ENCODE measurements at regions not wholly inside any gene's neighbourhood (a gene's known extent, or its start where the extent isn't known, plus 50 kb on each side); places are given as distances from the start of the nearest gene placed in this dataset.

DNA sequence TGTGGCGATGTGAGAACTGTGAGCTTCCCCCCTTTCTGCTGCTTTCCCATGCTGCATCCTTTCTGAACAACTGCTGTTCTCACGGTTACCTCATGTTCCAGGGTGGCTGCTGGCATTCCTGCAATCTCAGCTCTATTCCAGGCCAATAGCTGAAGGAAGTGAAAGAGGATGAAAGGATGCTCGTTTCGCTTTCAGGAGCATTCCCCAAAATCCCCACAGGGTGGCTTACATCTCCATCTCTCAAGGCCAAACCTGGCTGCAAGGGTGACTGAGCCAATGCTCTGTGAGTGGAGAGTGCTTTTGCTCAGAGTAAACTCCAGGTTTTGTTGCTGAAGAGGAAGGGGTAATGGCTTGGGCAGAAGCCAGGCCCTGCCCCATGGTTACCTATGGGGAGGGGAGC, 848.2 kb downstream of the BRD1 start:
- peak; percentile 10 for DNase-seq

DNA sequence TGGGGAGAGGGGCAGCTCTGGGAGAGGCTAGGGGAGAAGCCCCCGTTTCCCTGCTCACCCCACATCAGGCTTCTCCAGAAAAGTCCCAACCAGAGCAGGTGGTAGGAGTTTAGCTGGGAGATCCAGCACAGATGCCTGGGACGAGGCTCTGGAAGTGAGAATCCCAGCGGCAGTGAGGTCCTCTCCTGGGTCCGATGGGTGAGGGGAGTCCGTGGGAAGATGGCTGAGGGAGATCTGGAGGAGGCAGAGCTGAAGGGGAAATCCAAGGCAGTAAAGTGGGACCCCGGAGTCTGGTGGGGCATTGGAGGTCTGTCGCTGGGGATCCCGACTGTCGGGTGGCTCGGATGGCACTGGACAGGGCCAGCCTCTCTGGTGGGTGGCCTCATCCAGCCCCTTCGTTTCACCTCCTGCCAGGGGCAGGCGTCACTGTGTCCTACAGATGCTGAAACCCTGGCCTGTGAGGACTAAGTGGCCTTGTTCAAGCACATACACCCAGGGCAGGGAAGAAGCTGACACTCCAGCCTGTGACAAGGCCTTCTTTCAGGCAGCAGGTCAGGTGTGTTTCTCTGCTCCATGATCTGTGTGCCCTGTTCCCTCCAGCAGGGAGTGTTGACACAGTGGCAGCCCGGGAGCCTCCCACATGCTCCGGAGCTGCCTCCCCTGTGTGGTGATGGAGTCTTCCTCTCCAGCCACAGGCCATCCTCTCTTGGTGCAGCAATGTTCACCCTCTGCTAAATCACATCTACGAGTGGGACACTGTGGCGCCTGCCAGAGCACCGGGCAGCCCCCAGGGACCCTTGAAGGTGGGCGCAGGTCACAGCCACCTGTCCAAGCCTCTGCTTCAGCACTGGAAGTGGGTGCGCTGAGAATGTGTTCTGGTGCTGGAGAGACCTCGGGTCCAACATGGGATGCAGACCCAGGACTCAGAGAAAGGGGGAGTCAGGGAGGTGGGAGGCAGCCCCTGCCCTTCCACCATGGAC, 850.8 kb downstream of the BRD1 start:
- DNase-seq: no peak

DNA sequence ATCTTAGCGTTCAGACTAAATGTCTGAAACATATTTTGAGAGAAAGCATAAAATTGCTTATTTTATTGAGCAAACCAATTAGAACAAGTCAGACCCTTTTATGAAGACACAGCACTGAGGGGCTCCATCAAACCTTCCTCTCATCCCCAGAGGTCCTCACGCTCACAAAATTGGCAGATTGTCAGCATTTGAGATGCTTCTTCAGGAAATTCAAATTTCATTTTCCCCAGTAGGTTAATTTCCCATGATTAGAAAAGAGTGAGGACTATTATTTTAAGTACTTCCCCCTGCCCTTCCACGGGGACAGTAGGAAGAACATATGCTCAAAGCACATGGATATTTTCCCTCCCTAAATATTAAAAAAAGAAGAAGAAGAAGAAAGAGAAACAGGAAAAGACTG, 851.8 kb downstream of the BRD1 start:
- no peak for DNase-seq

DNA sequence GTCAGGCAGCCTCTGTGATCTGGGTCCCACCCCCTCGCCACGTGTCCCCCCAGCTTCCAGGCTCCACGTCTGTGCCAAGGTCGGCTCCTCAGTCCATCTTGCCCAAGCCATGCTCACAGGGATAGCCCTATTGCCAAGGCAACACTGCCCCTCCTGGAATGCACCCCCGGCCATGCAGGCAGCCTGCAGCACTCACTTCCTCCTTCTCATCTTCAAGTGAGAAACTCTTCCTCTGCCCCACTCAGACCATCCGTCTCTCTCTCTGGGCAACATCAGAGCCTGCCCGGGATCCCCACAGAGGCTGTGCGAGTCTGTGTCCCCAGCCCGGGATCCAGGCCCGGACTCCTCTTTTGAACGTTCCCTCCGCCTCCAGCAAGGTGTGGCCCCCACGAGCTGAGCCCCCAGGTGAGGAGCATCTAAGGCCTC, 852.3 kb downstream of the BRD1 start:
- DNase-seq: no peak

DNA sequence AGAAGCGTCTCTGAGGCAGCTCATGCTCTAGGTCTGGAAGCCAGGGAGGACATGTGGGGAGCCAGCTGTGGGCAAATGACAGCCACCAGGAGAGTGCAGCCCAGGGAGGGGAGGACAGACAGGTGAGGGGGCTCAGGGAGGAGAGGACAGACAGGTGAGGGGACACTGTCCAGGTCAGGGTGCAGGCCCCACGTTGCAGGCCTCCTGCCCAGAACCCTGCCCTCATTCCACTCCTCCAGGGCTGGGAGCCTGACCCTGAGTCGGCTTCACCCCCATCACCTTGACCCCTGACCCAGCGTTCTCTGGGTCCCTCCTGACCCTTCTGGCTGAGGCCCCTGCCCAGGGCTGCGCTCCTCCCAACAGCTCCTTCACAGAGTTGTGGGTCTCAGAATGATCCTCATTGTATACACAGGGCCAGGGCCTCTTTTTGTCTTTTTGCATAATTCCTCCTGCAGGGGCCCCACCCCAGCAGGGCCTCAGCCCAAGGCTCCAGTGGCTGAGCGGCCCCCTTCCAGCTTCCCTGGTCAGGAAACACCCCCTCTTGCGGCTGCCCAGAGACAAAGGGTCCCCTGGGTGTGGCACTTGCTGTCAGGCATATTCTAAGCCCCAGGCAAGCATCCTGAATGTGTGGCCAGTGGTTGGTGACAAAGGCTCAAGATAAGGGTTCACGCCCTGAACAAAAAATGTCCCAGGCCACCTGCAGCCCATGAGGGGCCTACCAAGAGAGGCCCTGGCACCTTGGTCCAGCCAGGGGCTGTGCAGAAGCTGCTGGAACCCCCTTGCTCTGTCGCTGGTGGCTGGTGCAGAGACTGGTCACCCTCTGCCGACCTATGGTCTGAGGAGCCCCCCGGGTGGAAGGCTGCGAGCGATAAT, 853.0 kb downstream of the BRD1 start:
- no peak for DNase-seq

DNA sequence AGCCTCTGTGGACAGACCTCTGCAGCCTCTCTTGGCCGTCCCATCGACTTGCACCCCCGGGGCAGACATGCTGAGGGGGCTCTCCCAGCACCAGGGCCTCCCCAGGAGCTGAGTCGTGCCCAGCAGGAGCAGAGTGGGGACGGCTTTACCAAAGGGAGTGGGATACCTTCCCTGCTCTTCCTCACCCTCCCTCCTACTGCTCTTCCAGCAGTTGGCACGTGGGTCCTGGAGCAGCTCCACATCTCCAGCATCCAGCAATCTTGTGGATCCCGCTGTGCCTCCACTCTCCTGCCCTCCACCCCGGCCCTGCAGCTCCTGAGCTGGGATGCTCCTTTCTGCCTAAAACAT, 854.0 kb downstream of the BRD1 start:
- no peak for DNase-seq

DNA sequence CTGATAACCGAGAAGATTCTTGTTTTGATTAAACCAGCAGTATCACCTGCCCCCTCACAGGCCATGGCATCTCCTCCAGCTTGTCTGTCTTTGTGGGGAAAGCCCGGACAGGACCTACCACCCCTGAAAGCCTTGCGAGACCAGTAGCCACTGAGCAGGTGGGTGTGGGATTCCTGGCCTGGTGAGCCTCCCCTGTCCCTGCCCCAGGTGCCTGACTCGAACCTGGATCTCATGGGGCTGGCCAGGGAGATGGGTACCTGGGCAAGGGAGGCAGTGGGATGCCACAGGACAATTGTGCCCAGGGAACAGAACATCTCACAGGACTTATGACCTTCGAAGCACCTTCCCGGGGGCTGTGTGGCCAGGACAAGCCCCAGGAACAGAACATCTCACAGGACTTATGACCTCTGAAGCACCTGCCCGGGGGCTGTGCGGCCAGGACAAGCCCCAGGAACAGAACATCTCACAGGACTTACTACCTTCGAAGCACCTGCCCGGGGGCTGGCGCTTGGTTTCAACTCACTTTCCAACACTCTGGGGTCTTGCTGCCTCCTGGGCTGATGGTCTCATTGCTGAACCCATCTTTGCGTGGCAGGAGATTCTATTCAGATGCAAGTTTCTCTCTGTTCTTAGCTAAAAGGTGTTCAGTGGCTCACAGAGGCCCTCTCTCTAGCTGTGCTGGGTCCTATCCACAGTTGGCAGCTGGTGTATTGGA, 854.5 kb downstream of the BRD1 start:
- no peak for DNase-seq

DNA sequence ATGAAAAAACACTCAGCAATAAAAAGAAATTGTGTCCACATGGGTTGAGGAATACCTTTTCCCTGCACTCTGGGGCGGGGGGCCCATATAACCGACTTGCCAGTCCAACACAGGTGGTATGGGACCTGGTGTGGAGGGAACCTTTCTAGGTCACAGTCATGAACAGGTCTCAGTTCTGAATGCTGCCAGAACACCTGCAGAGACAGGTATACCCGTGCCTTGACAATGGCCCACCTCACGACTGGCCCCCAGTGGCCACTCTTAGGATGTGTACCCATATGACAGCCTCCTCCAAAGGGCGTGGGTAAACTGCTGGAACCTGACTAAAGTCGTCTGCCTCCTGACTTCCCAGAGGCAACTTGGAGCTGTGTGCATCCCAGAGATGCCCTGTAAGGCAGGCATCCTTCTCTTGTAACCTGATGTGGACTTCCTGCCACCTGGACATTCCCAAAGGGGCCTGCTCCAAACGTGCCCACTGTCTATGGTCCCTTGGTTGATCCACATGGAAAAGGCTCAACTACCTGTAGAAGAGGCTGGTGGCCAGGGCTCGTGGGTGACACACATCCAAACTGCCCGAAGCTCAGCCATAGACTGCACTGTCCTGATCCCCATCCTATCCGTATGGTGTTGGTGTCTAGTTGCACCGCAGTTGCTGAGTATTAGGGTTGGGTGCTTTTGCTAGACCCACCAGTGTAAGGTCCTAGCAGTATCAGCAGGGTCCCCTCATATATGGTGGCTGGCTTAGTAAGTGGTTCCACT, 859.3 kb downstream of the BRD1 start:
- no peak for DNase-seq

DNA sequence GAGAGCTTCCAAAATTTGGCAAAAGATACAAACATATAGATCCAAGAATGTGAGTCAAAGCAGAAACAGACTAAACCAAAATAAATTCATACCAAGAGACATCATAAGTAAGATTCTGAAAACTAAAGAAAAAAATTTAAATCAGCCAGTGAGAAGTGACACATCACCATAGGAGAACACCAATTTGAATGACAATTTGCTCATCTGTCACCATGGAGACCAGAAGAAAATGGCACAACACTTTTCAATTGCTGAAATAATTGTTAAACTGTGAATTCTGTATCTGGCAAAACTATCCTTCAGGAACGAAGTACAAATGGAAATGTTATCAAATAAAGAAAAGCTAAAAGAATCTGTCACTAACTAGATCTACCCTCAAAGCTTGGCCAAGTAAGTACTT, 864.3 kb downstream of the BRD1 start:
- no peak for DNase-seq

DNA sequence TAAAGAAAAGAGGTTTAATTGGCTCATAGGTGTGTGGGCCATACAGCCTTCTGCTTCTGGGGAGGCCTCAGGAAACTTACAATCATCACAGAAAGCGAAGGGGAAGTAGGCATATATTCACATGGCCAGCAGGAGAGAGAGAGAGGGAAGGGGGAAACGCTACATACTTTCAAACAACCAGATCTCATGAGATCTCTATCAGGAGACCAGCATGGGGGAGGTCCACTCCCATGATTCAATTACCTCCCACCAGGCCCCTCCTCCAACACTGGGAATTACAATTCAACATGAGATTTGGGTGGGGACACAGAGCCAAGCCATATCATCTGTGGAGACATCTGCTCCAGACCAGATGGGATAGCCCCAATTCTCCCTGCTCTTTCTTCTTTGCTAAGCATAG, 866.0 kb downstream of the BRD1 start:
- DNase-seq: no peak

DNA sequence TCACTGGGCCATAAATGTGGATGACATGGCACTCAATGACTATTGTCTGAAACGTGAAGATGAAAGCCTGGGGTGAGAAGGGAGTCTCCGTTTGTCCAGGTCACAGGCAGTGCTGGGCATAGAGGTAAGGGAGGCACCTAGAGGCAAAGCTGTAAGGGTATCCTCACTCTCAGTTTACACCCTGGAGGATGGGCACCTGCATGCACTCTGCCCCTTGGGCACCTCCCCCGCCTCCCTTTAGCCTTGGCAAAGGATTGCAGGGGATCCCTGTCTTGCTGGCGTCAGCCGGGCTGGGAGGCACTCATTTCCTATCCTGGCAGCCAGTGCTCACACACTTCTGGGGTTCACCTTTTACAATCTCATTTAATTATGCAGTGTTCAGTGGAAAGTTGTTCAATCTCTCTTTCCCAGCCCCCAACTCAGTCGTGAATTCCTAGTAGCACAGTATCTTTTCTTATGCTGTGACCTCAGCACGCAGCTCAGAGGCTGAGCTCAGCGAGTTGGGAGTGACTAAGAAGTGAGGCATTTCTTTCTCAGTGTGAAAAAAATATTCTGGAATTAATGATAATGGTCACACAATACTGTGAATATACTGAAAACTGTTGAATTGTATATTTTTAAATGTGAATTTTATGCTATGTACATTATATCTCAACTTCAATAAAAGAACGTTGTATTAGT, 866.6 kb downstream of the BRD1 start:
- DNase-seq: no peak

DNA sequence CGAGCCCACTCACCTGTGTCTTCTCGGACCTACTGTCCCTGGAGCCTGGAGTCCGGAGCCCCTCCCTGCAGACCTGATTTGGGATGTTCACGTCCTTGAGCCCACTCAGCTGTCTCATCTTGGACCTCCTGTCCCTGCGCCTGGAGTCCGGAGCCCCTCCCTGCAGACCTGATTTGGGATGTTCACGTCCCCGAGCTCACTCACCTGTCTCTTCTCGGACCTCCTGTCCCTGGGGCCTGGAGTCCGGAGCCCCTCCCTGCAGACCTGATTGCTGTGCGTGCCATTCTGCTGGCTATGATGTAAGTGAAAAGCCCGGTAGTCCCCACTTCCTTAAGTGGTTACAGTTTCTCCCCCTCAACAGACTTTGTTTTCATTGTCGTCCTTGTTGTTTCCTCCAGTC, 867.1 kb downstream of the BRD1 start:
- DNase-seq: no peak

DNA sequence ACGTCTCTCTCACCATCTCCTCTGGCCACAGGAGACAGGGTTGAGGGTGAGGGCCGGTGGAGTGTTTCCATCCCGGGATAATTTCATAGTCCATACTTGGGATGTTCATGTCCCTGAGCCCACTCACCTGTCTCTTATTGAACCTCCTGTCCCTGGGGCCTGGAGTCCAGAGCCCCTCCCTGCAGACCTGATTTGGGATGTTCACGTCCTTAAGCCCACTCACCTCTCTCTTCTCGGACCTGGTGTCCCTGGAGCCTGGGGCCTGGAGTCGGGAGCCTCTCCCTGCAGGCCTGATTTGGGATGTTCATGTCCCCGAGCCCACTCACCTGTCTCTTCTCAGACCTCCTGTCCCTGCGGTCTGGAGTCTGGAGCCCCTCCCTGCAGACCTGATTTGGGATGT, 868.2 kb downstream of the BRD1 start:
- DNase-seq: no peak

DNA sequence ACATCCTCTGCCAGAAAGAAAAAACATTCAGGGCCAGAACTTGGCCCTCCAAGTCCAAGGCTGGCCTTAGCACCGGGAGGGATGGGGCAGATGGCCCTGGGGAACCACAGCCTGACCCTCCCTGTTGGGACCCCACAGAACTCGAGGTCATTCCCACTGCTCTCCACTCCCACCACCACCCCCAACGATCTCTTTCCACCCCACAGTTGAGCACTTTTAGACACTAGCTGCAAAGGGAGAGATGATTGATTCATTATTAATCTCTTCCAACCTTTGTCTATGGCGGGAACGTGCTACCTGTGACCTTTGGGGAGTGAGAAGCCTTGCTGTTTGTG, 869.7 kb downstream of the BRD1 start:
- no peak for DNase-seq

DNA sequence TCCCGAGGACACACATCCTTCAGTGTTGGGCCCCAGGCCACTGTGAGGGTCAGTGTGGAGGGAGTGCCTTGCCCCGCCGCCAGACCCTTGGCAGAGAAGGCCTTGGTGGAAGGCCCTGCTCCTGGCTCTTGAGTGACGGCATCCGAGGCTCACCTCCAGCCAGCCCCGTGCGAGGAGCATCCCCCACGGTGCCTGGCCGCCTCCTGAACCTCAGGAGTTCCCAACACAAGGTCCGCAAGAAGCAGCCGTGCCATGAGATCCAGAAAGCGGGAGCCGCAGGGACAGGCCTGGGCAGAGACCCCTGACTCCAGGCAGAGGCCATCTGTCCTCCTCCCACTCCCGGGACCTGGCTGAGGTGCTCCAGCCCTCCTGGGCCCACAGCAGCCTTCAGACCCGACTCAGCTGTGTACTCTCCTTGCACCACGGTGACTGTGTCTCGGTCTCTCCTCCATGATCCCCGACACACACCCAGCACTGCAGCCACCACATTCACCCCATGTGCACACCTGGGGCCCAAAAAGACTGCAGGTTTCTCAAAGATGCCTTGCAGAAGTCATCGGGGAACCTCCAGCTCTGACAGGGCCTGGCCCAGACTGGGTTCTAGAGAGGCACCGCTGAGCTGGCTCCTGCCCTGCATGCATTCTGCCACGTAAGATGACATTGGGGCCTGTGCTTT, 870.2 kb downstream of the BRD1 start:
- no peak for DNase-seq

DNA sequence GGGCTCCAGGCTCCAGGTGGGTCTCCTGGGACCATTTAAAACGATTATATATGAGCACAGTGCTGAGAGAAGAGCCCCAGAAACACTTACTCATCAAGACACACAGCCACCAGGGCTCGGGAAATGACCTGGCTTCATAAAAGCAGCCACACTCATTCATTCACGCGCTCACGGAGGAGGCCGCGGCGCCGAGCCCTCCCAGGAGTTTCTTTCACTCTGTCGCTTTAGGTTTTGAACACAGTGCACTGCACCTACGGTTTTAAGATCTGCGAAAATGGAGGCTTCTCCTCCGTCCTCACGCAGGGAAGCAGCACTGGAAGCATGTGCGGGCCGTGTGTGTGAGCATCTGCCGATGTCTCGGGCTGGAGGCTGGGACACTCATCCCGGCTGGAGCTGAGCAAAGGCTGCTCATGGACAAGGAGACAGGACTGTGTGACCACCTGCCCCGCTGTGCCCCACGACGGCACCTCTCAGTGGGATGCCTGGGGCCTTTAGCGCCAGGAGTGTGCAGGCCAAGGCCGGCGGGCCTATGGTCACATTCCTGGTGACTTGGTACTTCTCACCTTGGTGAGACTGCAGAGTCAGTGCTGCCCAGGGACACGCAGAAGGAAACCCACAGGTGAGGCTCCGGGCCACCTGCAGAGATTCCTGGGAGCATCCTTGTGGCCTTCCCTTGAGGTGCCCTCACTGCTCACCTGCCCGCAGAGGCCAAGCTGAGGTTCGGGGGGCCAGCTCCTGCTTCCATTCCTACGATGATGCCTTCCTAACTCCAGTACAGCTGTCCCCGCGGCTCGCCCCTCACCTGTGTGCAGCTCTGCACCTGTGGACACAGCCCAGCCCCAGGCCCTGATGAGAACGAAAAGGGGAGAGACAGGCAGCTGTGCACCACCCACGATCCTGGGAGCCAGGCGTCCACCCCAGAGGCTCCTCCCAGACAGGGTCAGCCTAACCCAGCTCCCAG, 872.0 kb downstream of the BRD1 start:
- no peak for DNase-seq

DNA sequence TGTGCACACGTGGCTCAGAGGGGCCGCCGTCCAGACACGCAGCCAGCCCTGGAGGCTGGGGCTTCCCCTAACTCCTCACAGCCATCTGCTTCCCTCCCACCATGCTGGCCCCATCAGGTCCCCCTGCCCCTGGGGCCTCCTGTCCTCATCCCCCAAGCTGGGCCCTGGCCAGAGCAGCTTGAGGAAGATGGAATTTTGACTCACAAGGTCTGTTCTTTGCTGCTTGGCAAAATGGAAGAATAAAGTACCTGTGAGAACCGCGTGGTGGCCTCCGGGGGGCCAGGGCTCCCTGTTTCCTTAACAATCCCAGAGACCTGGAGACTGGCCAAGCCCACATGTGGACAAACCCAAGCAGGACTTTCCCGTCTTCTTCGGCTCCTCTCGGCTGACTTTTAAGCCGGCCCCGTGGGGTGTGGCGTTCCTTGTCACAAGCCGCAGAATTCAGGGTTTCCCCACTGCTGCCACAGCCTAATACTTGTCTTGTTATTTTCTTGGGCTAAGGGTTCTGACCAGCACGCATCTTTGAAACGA, 872.8 kb downstream of the BRD1 start:
- no peak for DNase-seq

DNA sequence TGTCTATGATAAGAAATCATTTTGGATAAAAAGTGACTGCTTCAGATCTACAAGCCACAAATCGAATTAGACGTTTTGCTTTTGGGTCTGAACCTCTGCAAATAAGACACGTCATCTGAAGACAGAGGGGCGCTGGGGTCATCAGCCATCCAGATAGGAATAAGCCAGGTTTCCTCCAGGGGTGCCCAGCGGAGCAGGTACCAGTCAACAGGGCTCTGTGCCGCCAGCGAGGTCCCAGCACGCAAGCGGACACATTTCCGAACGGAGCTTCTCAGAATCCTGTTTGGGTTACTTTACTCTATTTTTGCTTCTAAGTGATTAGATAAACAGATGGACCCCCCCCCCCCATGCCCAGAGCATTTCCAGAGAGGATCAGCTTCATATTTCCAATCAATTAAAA, 873.8 kb downstream of the BRD1 start:
- no peak for DNase-seq

DNA sequence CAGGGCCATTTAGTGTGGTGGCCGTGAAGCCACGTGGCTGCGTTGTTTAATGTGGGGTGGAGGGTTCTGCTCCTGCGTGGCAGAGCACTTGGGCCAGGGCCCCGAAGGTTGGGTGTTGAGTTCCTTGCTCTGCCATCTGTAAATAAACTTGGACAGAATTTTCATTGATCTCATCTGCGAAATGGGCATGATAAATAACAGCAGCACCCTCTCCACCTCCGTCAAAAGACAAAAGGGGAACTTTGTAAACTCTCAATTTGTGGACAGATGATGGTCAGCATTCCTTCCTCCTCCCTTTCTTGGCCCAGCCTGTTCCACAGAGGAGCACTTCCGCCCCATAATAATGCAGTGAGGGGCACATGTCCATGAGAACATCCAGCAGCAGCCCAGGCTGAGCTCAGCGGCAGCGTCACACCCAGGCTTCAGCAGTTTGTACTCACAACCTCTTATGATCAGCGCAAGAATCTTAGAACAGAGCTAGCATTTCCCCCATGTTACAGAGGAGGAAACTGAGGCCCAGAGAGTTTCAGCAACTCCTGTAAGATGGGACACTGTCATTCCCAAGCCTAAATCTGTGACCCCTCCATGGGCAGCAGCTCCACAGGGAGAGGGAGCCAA, 874.5 kb downstream of the BRD1 start:
- DNase-seq: no peak

Measured in NCI-H2107 (cell line).